B cell (primary cell): ENCODE measurements at regions not wholly inside any gene's neighbourhood (a gene's known extent, or its start where the extent isn't known, plus 50 kb on each side); places are given as distances from the start of the nearest gene placed in this dataset.

ENCODE experiments used
- ATAC-seq: fragments of 200-7000 bp; cut with Tn5 transposase; one replicate; pipeline ENCODE4 v1.10.0; 2021; ENCODE audit warnings: low read depth, mild to moderate bottlenecking, moderate number of reproducible peaks, moderate library complexity
- CTCF ChIA-PET: fragments of 350-600 bp; sonication (Branson Sonifier 250); formaldehyde crosslinking; loops from one replicate; lab custom pipeline; 2021; ENCODE audit warnings: antibody characterized with exemption, inconsistent platforms; lab: Charles Lee
- POLR2A ChIA-PET: fragments of 350-600 bp; sonication (Branson Sonifier 250); formaldehyde crosslinking; loops from one replicate; lab custom pipeline; 2021; ENCODE audit warnings: antibody characterized with exemption; lab: Charles Lee
- DNase-seq: peaks from one replicate; pipeline ENCODE4 v3.0.0; 2013
- H2AFZ ChIP-seq: 2 replicates; pipeline ENCODE4 v1.6.1; 2012; ENCODE audit warnings: mild to moderate bottlenecking, low read depth, low read length; ENCODE audit not compliant: insufficient read depth, poor library complexity, severe bottlenecking
- H3K27ac ChIP-seq, 2 donors: 1 replicate in 1 of 2; 2 replicates in 1 of 2; pipeline ENCODE4 v1.5.1; 2012 to 2013; ENCODE audit warnings: low read length in 2 of 2, mild to moderate bottlenecking in 2 of 2, moderate library complexity in 1 of 2
- H3K27me3 ChIP-seq, 4 experiments: fragments of 200-600 bp in 1 of 4; sonication (generic) in 1 of 4; replicated peaks in 1 of 4; 1 replicate in 2 of 4; 2 replicates in 2 of 4; pipeline versions ENCODE4 v1.6.1 to v1.7.0; 2013 to 2016; ENCODE audit warnings: low read length in 3 of 4, mild to moderate bottlenecking in 2 of 4, mixed read lengths in 1 of 4, moderate library complexity in 1 of 4; ENCODE audit not compliant: insufficient read depth in 4 of 4, control insufficient read depth in 3 of 4; ENCODE audit errors: control extremely low read depth in 1 of 4
- H3K36me3 ChIP-seq, 2 experiments: replicated peaks in 1 of 2; 1 replicate in 1 of 2; 2 replicates in 1 of 2; pipeline versions ENCODE4 v1.6.1 to v1.7.1; 2013; ENCODE audit warnings: low read length in 1 of 2; ENCODE audit not compliant: insufficient read depth in 2 of 2, control insufficient read depth in 1 of 2; ENCODE audit errors: control extremely low read depth in 1 of 2, extremely low read depth in 1 of 2
- H3K4me1 ChIP-seq, 2 donors: fragments of 200-600 bp in 1 of 2; sonication (generic) in 1 of 2; 1 replicate in 1 of 2; 2 replicates in 1 of 2; pipeline versions ENCODE4 v1.5.1 to v1.6.1; 2013 to 2017; ENCODE audit warnings: low read length in 2 of 2; ENCODE audit not compliant: control insufficient read depth in 2 of 2, insufficient read depth in 2 of 2
- H3K4me2 ChIP-seq: replicated peaks from 2 replicates; pipeline ENCODE3; 2012; ENCODE audit warnings: mild to moderate bottlenecking, low read depth, low read length; ENCODE audit not compliant: poor library complexity, severe bottlenecking
- H3K4me3 ChIP-seq, 5 experiments: fragments of 200-600 bp in 1 of 5; sonication (generic) in 1 of 5; 1 replicate in 3 of 5; 2 replicates in 2 of 5; pipeline versions ENCODE4 v1.5.1 to v1.7.0; 2011 to 2016; ENCODE audit warnings: low read length in 4 of 5, mild to moderate bottlenecking in 4 of 5, low read depth in 2 of 5, control low read depth in 1 of 5, moderate library complexity in 1 of 5; ENCODE audit not compliant: insufficient read depth in 1 of 5; ENCODE audit errors: control extremely low read depth in 1 of 5, extremely low read depth in 1 of 5
- H3K79me2 ChIP-seq: fragments of 200-600 bp; sonication (generic); one replicate; pipeline ENCODE4 v1.6.0; 2016; ENCODE audit warnings: low read length; ENCODE audit not compliant: control insufficient read depth, insufficient read depth
- H3K9ac ChIP-seq: fragments of 200-600 bp; sonication (generic); 2 replicates; pipeline ENCODE4 v1.6.1; 2017; ENCODE audit warnings: mild to moderate bottlenecking, low read length, moderate library complexity
- H3K9me3 ChIP-seq, 3 donors: one replicate each; pipeline versions ENCODE4 v1.6.1 to v1.7.1; 2013; ENCODE audit warnings: low read length in 2 of 3; ENCODE audit not compliant: control insufficient read depth in 2 of 3, insufficient read depth in 1 of 3; ENCODE audit errors: control extremely low read depth in 1 of 3
- H4K20me1 ChIP-seq: 2 replicates; pipeline ENCODE4 v1.6.0; 2012; ENCODE audit warnings: mild to moderate bottlenecking, low read length; ENCODE audit not compliant: insufficient read depth, control insufficient read depth, poor library complexity, severe bottlenecking
- H3K27ac Mint-ChIP-seq: one replicate; pipeline ENCODE4 v1.8.0; 2021; ENCODE audit warnings: mixed read lengths
- H3K27me3 Mint-ChIP-seq: one replicate; pipeline ENCODE4 v1.8.0; 2021; ENCODE audit warnings: mixed read lengths
- H3K4me1 Mint-ChIP-seq: one replicate; pipeline ENCODE4 v1.8.0; 2021; ENCODE audit warnings: mixed read lengths
- H3K4me3 Mint-ChIP-seq: one replicate; pipeline ENCODE4 v1.8.0; 2021; ENCODE audit warnings: mixed read lengths
- H3K9me3 Mint-ChIP-seq: one replicate; pipeline ENCODE4 v1.8.0; 2022; ENCODE audit warnings: mixed read lengths; ENCODE audit not compliant: insufficient read depth
- EZH2 ChIP-seq: IDR thresholded peaks from 2 replicates; pipeline ENCODE4 v1.6.1; 2012; ENCODE audit warnings: borderline replicate concordance, low read depth, mild to moderate bottlenecking, moderate library complexity, low read length; ENCODE audit not compliant: insufficient read depth, poor library complexity, severe bottlenecking
- WGBS: methylation state at CpG from one replicate; pipeline ENCODE4 v1.1.5; 2013; ENCODE audit warnings: missing lambda C conversion rate; ENCODE audit not compliant: insufficient coverage; 5-methylcytosine and 5-hydroxymethylcytosine counted together
- intact Hi-C: fragments of 100-400 bp; cut with micrococcal nuclease; formaldehyde crosslinking; loops from one replicate; pipeline ENCODE4 v1.10.0; 2022
- TF ChIP-seq, protein P1 (sequence below): fragments of 200-600 bp; IDR thresholded peaks from one replicate; pipeline ENCODE4 v1.8.0; 2022; ENCODE audit warnings: antibody characterized with exemption, mild to moderate bottlenecking

DNA sequence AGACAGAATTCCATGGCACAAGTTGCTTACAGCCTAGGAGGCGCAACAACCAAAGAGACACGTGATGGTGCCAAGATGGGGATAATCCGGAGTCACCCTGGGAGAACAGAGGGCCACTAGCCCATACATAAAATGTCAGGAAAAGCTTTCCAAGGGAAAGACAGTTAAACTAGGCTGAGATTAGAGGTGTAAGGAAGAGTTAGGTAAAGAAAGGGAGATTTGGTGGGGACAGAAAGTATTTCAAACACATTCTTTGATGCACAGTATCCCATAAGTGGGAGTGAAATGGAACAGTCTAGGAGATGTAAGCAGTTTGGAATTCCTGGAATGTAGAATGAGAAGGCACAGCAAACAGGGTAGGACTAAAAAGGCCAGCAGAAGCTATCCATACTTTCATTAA, 860.9 kb upstream of the LCORL start:
- Histone ChIP-seq H3K4me1 (no peaks in the 10 kb centered on the region), H3K79me2 (no peaks in the 10 kb centered on the region), H4K20me1 (no peaks in the 10 kb centered on the region), H3K4me3 (no peak overlapping the region), H3K36me3 (no peaks in the 10 kb centered on the region), H3K9me3 (no peaks in the 10 kb centered on the region), H3K9ac (no peak overlapping the region), H3K27ac (no peak overlapping the region), H3K27me3 (no peaks in the 10 kb centered on the region), H3K4me2 (no peak overlapping the region), H2AFZ (no peak overlapping the region)
- no peaks in the 10 kb centered on the region for H3K4me1 Mint-ChIP-seq
- CTCF ChIA-PET, result no interaction called here
- ATAC-seq, result no peak
- DNase-seq, result no peak
- H3K27me3 Mint-ChIP-seq, result no peaks in the 10 kb centered on the region
- intact Hi-C loops, result no loop called here
- H3K4me3 Mint-ChIP-seq, result no peak overlapping the region
- H3K27ac Mint-ChIP-seq, result no peak overlapping the region
- no peak for TF ChIP-seq EZH2
- 75% methylated on average over 1 of the region's 3 CpGs for WGBS
- POLR2A ChIA-PET, result no interaction called here
- H3K9me3 Mint-ChIP-seq, result peaks cover 3% of the 10 kb centered on the region

DNA sequence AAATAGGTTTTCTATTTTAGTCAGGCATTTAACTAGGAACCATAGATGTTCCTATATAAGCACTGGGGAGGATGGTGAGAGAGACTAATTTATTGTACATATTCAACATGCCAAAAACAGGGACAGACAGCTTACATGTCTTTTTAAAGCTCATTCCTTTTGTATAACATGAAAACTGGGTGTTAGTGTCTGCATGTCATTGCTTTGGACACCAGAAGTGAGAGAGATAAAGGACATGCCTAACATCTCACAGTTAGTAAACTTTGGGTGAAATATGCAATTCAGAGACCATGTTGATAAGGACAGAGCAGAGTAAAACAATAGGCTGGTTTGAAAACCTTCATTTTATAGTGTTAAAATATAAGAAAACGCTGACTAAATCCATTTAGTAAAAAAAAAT, 860.0 kb upstream of the LCORL start:
- ATAC-seq, result no peak
- no peak overlapping the region for H3K27ac Mint-ChIP-seq
- peaks cover 3% of the 10 kb centered on the region for H3K9me3 Mint-ChIP-seq
- no peak overlapping the region for H3K9ac ChIP-seq
- H3K27ac ChIP-seq, result no peak overlapping the region
- TF ChIP-seq, protein P1, sequence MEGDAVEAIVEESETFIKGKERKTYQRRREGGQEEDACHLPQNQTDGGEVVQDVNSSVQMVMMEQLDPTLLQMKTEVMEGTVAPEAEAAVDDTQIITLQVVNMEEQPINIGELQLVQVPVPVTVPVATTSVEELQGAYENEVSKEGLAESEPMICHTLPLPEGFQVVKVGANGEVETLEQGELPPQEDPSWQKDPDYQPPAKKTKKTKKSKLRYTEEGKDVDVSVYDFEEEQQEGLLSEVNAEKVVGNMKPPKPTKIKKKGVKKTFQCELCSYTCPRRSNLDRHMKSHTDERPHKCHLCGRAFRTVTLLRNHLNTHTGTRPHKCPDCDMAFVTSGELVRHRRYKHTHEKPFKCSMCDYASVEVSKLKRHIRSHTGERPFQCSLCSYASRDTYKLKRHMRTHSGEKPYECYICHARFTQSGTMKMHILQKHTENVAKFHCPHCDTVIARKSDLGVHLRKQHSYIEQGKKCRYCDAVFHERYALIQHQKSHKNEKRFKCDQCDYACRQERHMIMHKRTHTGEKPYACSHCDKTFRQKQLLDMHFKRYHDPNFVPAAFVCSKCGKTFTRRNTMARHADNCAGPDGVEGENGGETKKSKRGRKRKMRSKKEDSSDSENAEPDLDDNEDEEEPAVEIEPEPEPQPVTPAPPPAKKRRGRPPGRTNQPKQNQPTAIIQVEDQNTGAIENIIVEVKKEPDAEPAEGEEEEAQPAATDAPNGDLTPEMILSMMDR, result no peak
- no peak for TF ChIP-seq EZH2
- ChIA-PET POLR2A (no interaction called here), CTCF (no interaction called here)
- intact Hi-C loops, result no loop called here
- H3K27me3 ChIP-seq, result no peaks in the 10 kb centered on the region
- no peaks in the 10 kb centered on the region for H3K4me1 Mint-ChIP-seq
- no peak overlapping the region for H2AFZ ChIP-seq
- H3K4me1 ChIP-seq, result no peaks in the 10 kb centered on the region
- no peak overlapping the region for H3K4me2 ChIP-seq
- no peaks in the 10 kb centered on the region for H3K27me3 Mint-ChIP-seq
- no peaks in the 10 kb centered on the region for H3K79me2 ChIP-seq
- H4K20me1 ChIP-seq, result no peaks in the 10 kb centered on the region
- no peaks in the 10 kb centered on the region for H3K9me3 ChIP-seq
- no peak overlapping the region for H3K4me3 Mint-ChIP-seq
- H3K36me3 ChIP-seq, result no peaks in the 10 kb centered on the region
- 80% methylated on average over 1 of the region's 1 CpG for WGBS
- H3K4me3 ChIP-seq, result no peak overlapping the region
- DNase-seq, result no peak
